Liver (tissue), 7 donors: ENCODE measurements at regions not wholly inside any gene's neighbourhood (a gene's known extent, or its start where the extent isn't known, plus 50 kb on each side); places are given as distances from the start of the nearest gene placed in this dataset.

Experiments used
- DNase-seq: peaks from one replicate; pipeline ENCODE4 v3.0.0-alpha.2; 2017; ENCODE audit warnings: low spot score
- H3K27ac ChIP-seq, 2 donors: one replicate each; pipeline ENCODE4 v1.7.0; 2013; ENCODE audit warnings: inconsistent platforms in 2 of 2, low read length in 2 of 2, control low read depth in 1 of 2, low read depth in 1 of 2, mild to moderate bottlenecking in 1 of 2
- H3K27me3 ChIP-seq, 4 donors: one replicate each; pipeline versions ENCODE4 v1.6.1 to v1.7.0; 2013; ENCODE audit warnings: low read length in 3 of 4, inconsistent platforms in 1 of 4, mild to moderate bottlenecking in 1 of 4, moderate library complexity in 1 of 4; ENCODE audit not compliant: control insufficient read depth in 4 of 4, insufficient read depth in 4 of 4
- H3K36me3 ChIP-seq, 4 donors: one replicate each; pipeline versions ENCODE4 v1.6.1 to v1.7.0; 2013; ENCODE audit warnings: low read length in 3 of 4, mild to moderate bottlenecking in 3 of 4, low read depth in 1 of 4, moderate library complexity in 1 of 4; ENCODE audit not compliant: control insufficient read depth in 4 of 4, insufficient read depth in 3 of 4
- H3K4me1 ChIP-seq, 4 donors: one replicate each; pipeline versions ENCODE4 v1.6.1 to v1.7.0; 2013; ENCODE audit warnings: low read length in 3 of 4, mild to moderate bottlenecking in 3 of 4, moderate library complexity in 1 of 4; ENCODE audit not compliant: control insufficient read depth in 4 of 4, insufficient read depth in 4 of 4
- H3K4me3 ChIP-seq, 3 donors: one replicate each; pipeline versions ENCODE4 v1.6.1 to v1.7.0; 2013; ENCODE audit warnings: low read length in 3 of 3, control low read depth in 1 of 3, low read depth in 1 of 3, mild to moderate bottlenecking in 1 of 3
- H3K9ac ChIP-seq, 2 donors: one replicate each; pipeline ENCODE4 v1.7.0; 2013; ENCODE audit warnings: low read length in 2 of 2, mild to moderate bottlenecking in 2 of 2, moderate library complexity in 2 of 2, control low read depth in 1 of 2, low read depth in 1 of 2
- H3K9me3 ChIP-seq, 4 donors: one replicate each; pipeline versions ENCODE4 v1.6.1 to v1.7.0; 2013; ENCODE audit warnings: low read length in 3 of 4; ENCODE audit not compliant: control insufficient read depth in 4 of 4
- ATF3 ChIP-seq: IDR thresholded peaks from 2 replicates; pipeline ENCODE4 v1.6.1; 2016; ENCODE audit warnings: antibody characterized with exemption
- EGR1 ChIP-seq, 2 donors: IDR thresholded peaks; 2 replicates each; pipeline ENCODE4 v1.6.1; 2016 to 2018; ENCODE audit warnings: antibody characterized with exemption in 2 of 2, low read depth in 2 of 2
- FOXA2 ChIP-seq: IDR thresholded peaks from 2 replicates; pipeline ENCODE4 v1.6.1; 2016; ENCODE audit warnings: antibody characterized with exemption
- GABPA ChIP-seq, 2 donors: IDR thresholded peaks in 1 of 2; conservative IDR thresholded peaks in 1 of 2; 2 replicates each; pipeline ENCODE4 v1.6.1; 2016; ENCODE audit warnings: antibody characterized with exemption in 2 of 2, mild to moderate bottlenecking in 1 of 2, moderate library complexity in 1 of 2
- HNF4G ChIP-seq: IDR thresholded peaks from 2 replicates; pipeline ENCODE4 v1.6.1; 2016; ENCODE audit warnings: antibody characterized with exemption
- JUND ChIP-seq, 2 donors: IDR thresholded peaks; 2 replicates each; pipeline ENCODE4 v1.6.1; 2016; ENCODE audit warnings: antibody characterized with exemption in 2 of 2
- NR2F2 ChIP-seq: IDR thresholded peaks from 2 replicates; pipeline ENCODE4 v1.6.1; 2016; ENCODE audit warnings: antibody characterized with exemption
- RAD21 ChIP-seq, 2 donors: IDR thresholded peaks; 2 replicates each; pipeline ENCODE4 v1.6.1; 2016; ENCODE audit warnings: antibody characterized with exemption in 2 of 2, mild to moderate bottlenecking in 2 of 2
- REST ChIP-seq: IDR thresholded peaks from 2 replicates; pipeline ENCODE4 v1.6.1; 2016; ENCODE audit warnings: antibody characterized with exemption, mild to moderate bottlenecking
- RXRA ChIP-seq, 2 donors: IDR thresholded peaks; 2 replicates each; pipeline ENCODE4 v1.6.1; 2017 to 2018; ENCODE audit warnings: antibody characterized with exemption in 2 of 2, mild to moderate bottlenecking in 1 of 2
- SP1 ChIP-seq: IDR thresholded peaks from 2 replicates; pipeline ENCODE4 v1.6.1; 2018; ENCODE audit warnings: antibody characterized with exemption, mild to moderate bottlenecking
- TAF1 ChIP-seq: conservative IDR thresholded peaks from 2 replicates; pipeline ENCODE4 v1.6.1; 2016; ENCODE audit warnings: antibody characterized with exemption, mild to moderate bottlenecking
- YY1 ChIP-seq: IDR thresholded peaks from 2 replicates; pipeline ENCODE4 v1.6.1; 2016; ENCODE audit warnings: antibody characterized with exemption, mild to moderate bottlenecking
- ZBTB33 ChIP-seq: IDR thresholded peaks from 2 replicates; pipeline ENCODE4 v1.6.1; 2016; ENCODE audit warnings: antibody characterized with exemption
- WGBS: extraction: QIAGEN DNeasy Blood & Tissue Kit; methylation state at CpG from one replicate; pipeline ENCODE4 v1.1.7; 2013; 5-methylcytosine and 5-hydroxymethylcytosine counted together
- donor health status: healthy.
- donor health status: healthy.
- donor health status: healthy.
- donor health status: healthy.

GRCh38 chr4:65249111-65249510 lies 421.2 kb downstream of the EPHA5 start:
- Histone ChIP-seq H3K27me3 (no peaks in the 10 kb centered on the region), H3K4me3 (no peak overlapping the region), H3K27ac (no peak overlapping the region), H3K36me3 (no peaks in the 10 kb centered on the region), H3K9ac (no peak overlapping the region), H3K4me1 (peaks cover 0 to 1% (median 0%) of the 10 kb centered on the region in 4 donors), H3K9me3 (peaks cover 0 to 4% (median 0%) of the 10 kb centered on the region in 4 donors)
- DNase-seq: no peak
- TF ChIP-seq TAF1 (no peak), RAD21 (IDR thresholded peaks at IDR 0.05) (no peak)

- Histone ChIP-seq H3K9me3 (peaks cover 0 to 5% (median under 1%) of the 10 kb centered on the region in 4 donors), H3K27me3 (no peaks in the 10 kb centered on the region), H3K9ac (no peak overlapping the region), H3K4me1 (peaks cover 0 to under 1% (median 0%) of the 10 kb centered on the region in 4 donors), H3K4me3 (no peak overlapping the region), H3K27ac (no peak overlapping the region), H3K36me3 (no peaks in the 10 kb centered on the region)
- DNase-seq: no peak
- WGBS: 83% methylated on average over 16 of the region's 16 CpGs
- TF ChIP-seq SP1 (no peak), GABPA (IDR thresholded peaks at IDR 0.05 in 1 of 2, conservative IDR thresholded peaks at IDR 0.05 in 1 of 2) (no peak), HNF4G (no peak), ZBTB33 (no peak), RAD21 (IDR thresholded peaks at IDR 0.05) (no peak), TAF1 (no peak), NR2F2 (no peak), EGR1 (IDR thresholded peaks at IDR 0.05; ENCODE audit: low read depth in 2 of 2) (no peak), YY1 (no peak), REST (no peak), JUND (IDR thresholded peaks at IDR 0.05) (no peak), ATF3 (no peak), RXRA (IDR thresholded peaks at IDR 0.05) (no peak), FOXA2 (no peak)
These were observed 428.0 kb downstream of the EPHA5 start for GRCh38 chr4:65242156-65242846.
